T-helper 2 cell treated with Interferon-gamma antibody and Interleukin-4, amounts not matched to agents 5 μg/mL and 100 μg/mL, for 36 hours (primary cell): ENCODE measurements at regions not wholly inside any gene's neighbourhood (a gene's known extent, or its start where the extent isn't known, plus 50 kb on each side); places are given as distances from the start of the nearest gene placed in this dataset.

ENCODE experiments used
- DNase-seq: peaks from one replicate; pipeline ENCODE4 v3.0.0; 2021; ENCODE audit warnings: low spot score
- H3K27ac Mint-ChIP-seq: one replicate; pipeline ENCODE4 v1.8.0; 2021; ENCODE audit warnings: mild to moderate bottlenecking, mixed read lengths
- H3K27me3 Mint-ChIP-seq: one replicate; pipeline ENCODE4 v1.8.0; 2021; ENCODE audit warnings: low read depth, mixed read lengths
- H3K36me3 Mint-ChIP-seq: one replicate; pipeline ENCODE4 v1.8.0; 2021; ENCODE audit warnings: low read depth, mixed read lengths
- H3K4me1 Mint-ChIP-seq: one replicate; pipeline ENCODE4 v1.8.0; 2021; ENCODE audit warnings: low read depth, mixed read lengths
- H3K4me3 Mint-ChIP-seq: one replicate; pipeline ENCODE4 v1.8.0; 2022; ENCODE audit warnings: mild to moderate bottlenecking, moderate library complexity, mixed read lengths
- H3K9me3 Mint-ChIP-seq: one replicate; pipeline ENCODE4 v1.8.0; 2021; ENCODE audit warnings: mixed read lengths

DNA sequence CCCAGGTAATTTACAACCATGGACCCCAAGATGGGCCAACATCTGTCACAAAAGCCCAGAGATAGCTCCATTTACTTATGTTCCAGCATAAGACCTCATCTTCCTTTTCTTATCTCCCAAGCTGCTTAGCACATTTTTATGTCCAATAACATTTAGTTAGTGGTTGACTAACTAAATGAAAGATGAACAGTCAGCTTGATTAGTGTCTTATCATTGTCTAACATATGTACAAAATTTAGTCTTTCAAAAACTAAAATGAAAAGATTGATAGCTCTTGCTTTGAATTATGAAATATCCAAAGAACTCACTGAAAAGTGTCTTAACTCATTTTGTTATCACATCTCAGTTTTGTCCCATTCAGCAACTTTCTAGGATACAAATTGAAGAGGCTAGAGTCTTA is 163.1 kb upstream of the EGLN3 start:
- H3K27me3 Mint-ChIP-seq: peaks cover 45% of the 10 kb centered on the region
- H3K36me3 Mint-ChIP-seq: no peaks in the 10 kb centered on the region
- H3K4me3 Mint-ChIP-seq: no peak overlapping the region
- no peak for DNase-seq
- H3K4me1 Mint-ChIP-seq: peaks cover under 1% of the 10 kb centered on the region
- H3K27ac Mint-ChIP-seq: no peak overlapping the region
- peaks cover 4% of the 10 kb centered on the region for H3K9me3 Mint-ChIP-seq

DNA sequence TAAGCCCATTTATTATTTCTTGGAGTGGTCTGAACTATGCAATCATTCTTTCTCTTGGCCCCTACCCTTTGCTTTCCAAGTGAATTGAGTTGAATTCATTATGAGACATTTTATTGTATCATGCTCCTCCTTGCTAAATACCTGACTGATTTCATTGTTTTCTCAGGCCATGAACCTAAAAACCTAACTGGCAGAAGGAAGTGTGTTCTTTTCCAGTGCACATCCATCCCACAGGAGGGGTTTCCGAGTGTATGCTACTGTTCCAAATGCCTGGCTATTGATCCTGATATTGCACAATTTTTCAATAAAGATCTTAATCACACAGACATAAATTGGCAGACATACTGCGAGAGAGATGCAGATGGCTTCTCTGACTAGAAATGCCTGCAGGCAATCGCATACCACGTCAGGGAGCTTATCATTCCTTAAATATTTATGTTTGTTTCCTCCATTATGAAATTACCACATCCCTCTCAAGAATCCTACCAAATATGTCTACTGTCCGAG is 162.2 kb upstream of the EGLN3 start:
- Mint-ChIP-seq H3K36me3 (no peaks in the 10 kb centered on the region), H3K27me3 (peaks cover 46% of the 10 kb centered on the region)
- DNase-seq: no peak

DNA sequence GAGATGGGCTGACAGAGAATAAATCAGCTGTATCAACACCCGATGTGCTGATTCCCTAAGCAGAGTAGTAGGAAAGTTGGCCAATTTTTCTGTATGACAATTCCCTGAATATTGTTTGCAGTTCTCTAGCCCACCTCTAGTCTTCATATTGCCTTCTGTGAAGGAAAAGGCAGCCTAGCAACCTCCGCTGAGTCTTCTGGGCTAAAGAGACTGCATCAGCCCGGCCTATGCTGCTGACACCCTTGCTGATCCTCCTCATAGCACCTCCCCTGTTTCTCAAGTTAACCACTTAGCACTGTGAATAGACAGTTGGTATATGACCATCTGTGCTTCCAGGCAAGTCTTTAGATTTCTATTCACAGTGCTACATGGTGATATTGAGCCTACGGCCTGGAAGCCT is 161.1 kb upstream of the EGLN3 start:
- no peak overlapping the region for H3K4me3 Mint-ChIP-seq
- no peak for DNase-seq

More for the DNA sequence above, 162.2 kb upstream of the EGLN3 start:
- Mint-ChIP-seq H3K4me1 (peaks cover 2% of the 10 kb centered on the region), H3K27ac (no peak overlapping the region), H3K9me3 (peaks cover 4% of the 10 kb centered on the region), H3K4me3 (no peak overlapping the region)

DNA sequence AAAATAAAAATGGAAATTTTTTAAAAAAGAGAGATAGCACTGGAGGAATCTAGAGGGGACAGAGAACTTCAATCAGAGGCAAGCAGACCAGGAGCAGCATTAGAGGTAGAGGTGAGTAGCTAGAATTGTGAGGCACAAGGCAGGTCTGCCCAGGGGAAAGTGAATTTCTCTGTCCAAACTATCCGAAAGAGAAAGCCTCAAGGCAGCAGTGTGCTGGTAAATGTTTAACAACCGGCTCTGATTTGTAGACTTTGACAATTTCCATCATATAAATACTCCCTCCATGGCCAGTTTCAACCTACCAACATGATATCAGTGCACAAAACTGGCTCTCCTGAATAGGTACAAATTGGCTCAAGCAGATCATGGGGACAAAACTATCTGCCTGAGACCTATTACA is 160.6 kb upstream of the EGLN3 start:
- Mint-ChIP-seq H3K27me3 (peaks cover 49% of the 10 kb centered on the region), H3K27ac (no peak overlapping the region), H3K9me3 (peaks cover 4% of the 10 kb centered on the region), H3K4me3 (no peak overlapping the region), H3K4me1 (peaks cover 2% of the 10 kb centered on the region), H3K36me3 (no peaks in the 10 kb centered on the region)
- no peak for DNase-seq

More for the DNA sequence above, 161.1 kb upstream of the EGLN3 start:
- Mint-ChIP-seq H3K4me1 (peaks cover 2% of the 10 kb centered on the region), H3K27ac (no peak overlapping the region), H3K36me3 (no peaks in the 10 kb centered on the region), H3K9me3 (peaks cover 4% of the 10 kb centered on the region), H3K27me3 (peaks cover 49% of the 10 kb centered on the region)

DNA sequence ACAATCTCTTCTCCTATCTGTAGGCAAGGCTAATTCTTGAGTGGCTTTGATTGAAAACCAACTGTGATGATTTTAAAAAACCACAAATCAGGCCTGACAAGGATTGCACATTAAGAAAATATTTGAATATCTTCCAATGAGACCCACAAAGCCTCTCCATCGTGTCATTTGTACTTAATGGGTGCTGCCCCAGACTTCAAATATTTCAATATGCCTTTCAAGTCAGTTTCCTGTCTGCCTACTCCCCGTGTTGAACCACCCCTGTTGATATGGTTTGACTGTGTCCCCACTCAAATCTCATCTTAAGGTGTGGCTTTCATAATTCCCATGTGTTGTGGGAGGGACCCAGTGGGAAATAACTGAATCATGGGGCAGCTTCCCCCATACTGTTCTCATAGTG is 159.7 kb upstream of the EGLN3 start:
- Mint-ChIP-seq H3K27me3 (peaks cover 41% of the 10 kb centered on the region), H3K4me1 (peaks cover 2% of the 10 kb centered on the region), H3K27ac (no peak overlapping the region), H3K9me3 (no peaks in the 10 kb centered on the region), H3K36me3 (no peaks in the 10 kb centered on the region), H3K4me3 (no peak overlapping the region)
- no peak for DNase-seq

DNA sequence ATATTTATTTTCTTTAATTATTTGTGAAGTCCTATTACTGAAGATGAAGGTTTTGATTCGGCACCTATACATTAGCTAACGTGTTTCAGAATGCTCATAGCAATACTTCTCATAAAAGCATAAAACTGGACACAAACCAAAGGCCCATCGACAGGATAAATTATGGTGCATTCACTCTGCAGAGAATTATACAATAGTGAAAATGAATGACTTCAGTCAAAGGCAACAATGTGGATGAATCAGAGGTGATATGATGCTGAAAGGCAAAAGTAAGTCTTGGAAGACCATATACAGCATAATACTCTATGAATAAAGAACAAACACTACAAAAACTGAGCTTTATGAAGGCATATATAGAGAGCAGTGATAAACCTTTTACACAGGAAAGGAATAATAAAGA is 156.6 kb upstream of the EGLN3 start:
- no peak overlapping the region for H3K4me3 Mint-ChIP-seq
- peaks cover 19% of the 10 kb centered on the region for H3K27me3 Mint-ChIP-seq
- DNase-seq: no peak
- no peak overlapping the region for H3K27ac Mint-ChIP-seq
- peaks cover 2% of the 10 kb centered on the region for H3K4me1 Mint-ChIP-seq
- no peaks in the 10 kb centered on the region for H3K36me3 Mint-ChIP-seq
- H3K9me3 Mint-ChIP-seq: no peaks in the 10 kb centered on the region

DNA sequence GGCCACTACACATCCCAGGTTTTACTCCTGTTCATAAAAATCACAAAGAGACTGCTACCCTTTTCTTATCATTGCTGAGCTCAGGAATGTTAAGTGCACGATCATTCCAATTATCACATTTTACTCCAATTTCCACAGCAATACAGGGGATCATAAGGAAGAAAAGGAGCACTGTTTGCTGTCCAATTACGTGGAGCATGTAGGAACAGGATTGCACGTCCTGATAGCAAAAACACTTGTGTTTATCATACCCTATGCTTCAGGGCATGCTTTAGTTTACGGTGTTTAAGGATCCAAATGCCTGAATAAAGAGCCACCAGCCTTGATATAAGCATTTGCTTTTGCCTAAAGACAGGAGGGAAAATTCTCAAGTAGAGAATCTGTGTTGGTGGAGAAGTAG is 155.4 kb upstream of the EGLN3 start:
- Mint-ChIP-seq H3K4me3 (no peak overlapping the region), H3K4me1 (peaks cover 4% of the 10 kb centered on the region), H3K27me3 (peaks cover 15% of the 10 kb centered on the region), H3K27ac (no peak overlapping the region), H3K36me3 (no peaks in the 10 kb centered on the region), H3K9me3 (no peaks in the 10 kb centered on the region)
- no peak for DNase-seq

DNA sequence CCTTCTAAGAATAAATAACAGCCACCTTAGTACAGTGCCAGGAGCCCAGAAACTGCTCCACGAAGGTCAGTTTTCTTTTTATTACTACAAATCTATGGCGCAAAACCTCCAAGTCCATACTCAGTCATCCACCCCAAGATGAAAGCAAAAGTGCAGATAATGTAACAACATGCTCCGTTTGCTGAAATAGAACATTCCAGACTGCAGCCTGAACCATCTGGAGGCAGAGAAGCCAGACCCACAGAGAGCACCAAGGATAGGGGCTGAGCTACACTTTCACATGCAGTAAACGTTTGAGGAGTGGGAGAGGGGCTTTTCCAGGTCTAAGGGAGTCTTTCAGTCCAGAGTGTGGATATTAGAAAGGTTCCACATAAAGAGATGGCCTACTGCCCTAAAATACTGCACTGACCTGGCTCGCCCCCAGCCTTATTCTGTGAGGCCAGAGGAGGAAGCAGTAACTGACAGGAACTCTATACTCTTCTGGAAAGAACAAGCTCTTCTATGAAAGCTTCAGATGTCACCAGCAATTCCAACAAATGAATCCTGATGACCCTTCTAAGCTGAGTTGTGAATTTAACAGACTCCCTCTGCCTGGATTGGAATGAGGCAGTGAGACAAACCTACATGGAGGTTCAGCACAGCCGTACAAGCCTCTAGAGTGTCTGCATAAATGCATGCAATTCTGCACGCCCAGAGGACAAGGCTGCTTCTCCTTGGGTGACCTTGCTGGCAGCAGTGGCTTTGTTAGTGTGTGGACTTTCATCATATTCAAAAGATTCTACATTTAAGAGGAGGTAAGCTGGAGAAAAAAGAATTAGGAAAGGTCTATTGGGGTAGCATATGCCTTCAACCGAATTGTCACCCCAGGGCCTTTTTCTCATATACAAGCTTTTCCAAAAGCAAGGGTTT is 153.9 kb upstream of the EGLN3 start:
- no peak for DNase-seq
- Mint-ChIP-seq H3K27me3 (peaks cover 11% of the 10 kb centered on the region), H3K27ac (no peak overlapping the region), H3K9me3 (no peaks in the 10 kb centered on the region), H3K4me1 (peaks cover 8% of the 10 kb centered on the region), H3K4me3 (no peak overlapping the region), H3K36me3 (no peaks in the 10 kb centered on the region)

DNA sequence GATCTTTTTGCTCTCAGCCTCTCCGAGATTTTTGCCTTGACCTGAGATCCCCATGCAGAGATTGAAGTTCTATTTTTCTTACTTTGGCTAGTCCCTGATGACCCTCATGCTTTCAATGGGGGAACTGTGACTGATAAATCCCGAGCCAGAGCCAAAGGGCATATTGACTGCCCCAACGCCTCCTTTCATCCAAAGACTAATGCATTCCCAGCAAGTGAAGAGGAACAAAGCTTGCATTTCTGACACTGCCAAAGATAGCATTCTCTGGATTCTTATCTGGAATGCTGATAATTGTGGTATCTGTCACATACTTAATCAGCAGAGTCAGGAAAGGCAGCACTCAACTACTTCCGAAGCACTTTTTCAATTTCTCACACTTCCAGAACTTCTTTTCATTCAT is 152.3 kb upstream of the EGLN3 start:
- H3K4me3 Mint-ChIP-seq: no peak overlapping the region

DNA sequence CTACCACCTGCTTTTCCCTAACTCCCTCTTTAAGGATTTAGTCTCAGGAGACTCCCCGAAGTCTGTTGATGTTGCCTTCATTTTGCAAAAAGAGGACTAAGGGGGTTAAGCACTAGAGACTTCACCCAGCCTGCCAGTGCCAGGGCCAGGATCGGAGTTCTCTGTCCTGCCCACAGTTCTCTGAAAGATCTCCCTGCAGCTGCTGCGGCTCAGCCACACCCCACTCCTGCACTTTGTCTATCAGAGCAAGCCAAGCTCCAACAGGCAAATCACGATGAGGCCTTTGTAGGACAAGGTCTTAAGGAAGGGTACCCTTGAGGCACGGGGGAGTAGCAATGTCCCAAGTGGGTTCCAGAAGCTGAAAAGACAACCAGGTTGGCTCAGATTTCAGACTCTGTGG is 148.8 kb upstream of the EGLN3 start:
- Mint-ChIP-seq H3K9me3 (peaks cover 4% of the 10 kb centered on the region), H3K36me3 (peaks cover 15% of the 10 kb centered on the region), H3K4me3 (no peak overlapping the region), H3K27me3 (no peaks in the 10 kb centered on the region), H3K4me1 (peaks cover 51% of the 10 kb centered on the region), H3K27ac (no peak overlapping the region)
- no peak for DNase-seq

More for the DNA sequence above, 152.3 kb upstream of the EGLN3 start:
- peaks cover 21% of the 10 kb centered on the region for H3K4me1 Mint-ChIP-seq
- no peak for DNase-seq
- no peak overlapping the region for H3K27ac Mint-ChIP-seq
- H3K36me3 Mint-ChIP-seq: peaks cover 2% of the 10 kb centered on the region
- H3K27me3 Mint-ChIP-seq: peaks cover 9% of the 10 kb centered on the region
- H3K9me3 Mint-ChIP-seq: no peaks in the 10 kb centered on the region

DNA sequence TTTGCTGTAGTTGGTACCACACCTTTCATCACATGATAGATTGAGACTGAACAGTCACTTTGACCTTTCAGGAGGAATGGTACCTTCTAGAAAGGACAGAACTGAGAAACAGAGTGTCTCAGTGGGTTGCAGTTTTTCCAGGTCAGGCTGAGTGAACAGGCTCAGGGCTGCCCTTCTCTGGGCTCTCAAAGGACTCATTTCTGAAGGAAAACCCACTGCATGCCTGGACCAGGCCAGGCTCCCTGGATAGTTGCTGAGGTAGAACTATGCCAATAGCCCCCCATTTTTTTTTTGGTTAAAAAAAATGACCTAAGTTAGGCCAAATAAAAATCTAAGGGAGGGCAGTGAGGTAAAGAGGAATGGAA is 148.1 kb upstream of the EGLN3 start:
- Mint-ChIP-seq H3K27me3 (no peaks in the 10 kb centered on the region), H3K4me3 (no peak overlapping the region), H3K4me1 (peaks cover 57% of the 10 kb centered on the region), H3K9me3 (peaks cover 4% of the 10 kb centered on the region), H3K27ac (peak overlapping the region; percentile 18), H3K36me3 (peaks cover 15% of the 10 kb centered on the region)
- no peak for DNase-seq

DNA sequence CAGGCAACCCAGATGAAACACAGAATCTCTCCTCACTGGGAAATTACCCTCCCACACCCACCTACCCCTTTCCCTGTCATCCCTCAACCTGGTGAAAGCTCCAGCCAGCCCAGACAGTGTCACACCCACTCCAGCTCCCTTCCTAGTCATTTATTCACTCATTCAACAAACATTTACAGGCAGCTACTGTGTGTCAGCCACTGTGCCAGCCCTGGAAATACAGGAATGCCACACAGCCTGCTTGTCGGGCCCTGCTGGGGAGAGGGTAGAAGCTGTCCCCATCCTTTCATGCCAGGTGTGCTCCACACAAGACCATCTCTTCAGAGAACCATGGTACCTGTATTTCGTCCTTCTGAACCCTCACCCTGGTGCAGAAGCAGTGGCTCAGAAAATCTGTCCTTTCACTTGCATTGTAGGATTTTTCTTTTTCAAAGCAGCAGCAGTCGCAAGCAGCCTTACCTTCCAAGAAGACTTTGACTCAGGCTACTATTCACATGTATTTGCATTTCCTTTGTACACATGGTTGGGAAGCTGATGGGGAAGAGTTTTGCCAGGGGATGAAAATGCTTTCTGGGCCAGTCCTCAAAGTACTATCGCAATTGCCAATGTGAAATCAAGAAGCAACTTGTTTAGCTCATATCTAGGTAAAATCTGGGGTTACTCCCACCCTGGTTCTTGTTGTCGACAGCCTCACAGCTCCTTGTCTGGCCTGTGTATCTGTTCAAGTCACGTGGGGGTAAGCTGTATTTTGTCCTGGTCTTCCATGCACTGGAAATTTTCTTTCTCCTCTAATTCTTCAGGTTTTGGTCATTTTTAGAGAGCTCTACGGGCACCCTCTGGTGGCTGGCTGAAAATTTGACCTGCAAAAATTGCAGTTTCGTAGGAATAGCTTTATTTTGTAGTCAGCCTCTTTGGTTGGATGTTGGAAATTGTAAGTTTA is 147.4 kb upstream of the EGLN3 start:
- peak; percentile 12 for DNase-seq
- Mint-ChIP-seq H3K9me3 (peaks cover 4% of the 10 kb centered on the region), H3K27ac (peak overlapping the region; percentile 18), H3K27me3 (no peaks in the 10 kb centered on the region), H3K4me3 (no peak overlapping the region), H3K4me1 (peaks cover 63% of the 10 kb centered on the region), H3K36me3 (peaks cover 15% of the 10 kb centered on the region)

DNA sequence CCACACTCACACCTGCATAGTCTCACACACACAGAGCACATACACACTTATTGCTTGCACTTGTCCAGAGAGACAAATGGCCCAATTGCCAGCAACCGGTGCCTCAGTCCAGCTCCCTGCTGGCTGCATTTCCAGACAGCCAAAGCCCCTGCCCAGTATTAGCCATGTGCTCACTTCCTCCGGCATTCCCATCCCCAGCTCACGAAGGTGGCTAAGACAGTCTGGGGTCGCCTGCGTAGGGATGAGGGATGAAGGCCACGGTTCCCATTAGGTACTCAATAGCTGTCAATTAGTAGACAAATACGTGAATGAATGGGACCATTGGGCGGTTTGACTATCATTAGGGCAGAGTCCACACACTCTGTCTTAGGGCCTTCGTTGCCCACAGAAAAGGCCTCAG is 146.8 kb upstream of the EGLN3 start:
- peaks cover 7% of the 10 kb centered on the region for H3K9me3 Mint-ChIP-seq
- H3K4me1 Mint-ChIP-seq: peaks cover 69% of the 10 kb centered on the region
- no peak overlapping the region for H3K4me3 Mint-ChIP-seq
- peaks cover 19% of the 10 kb centered on the region for H3K36me3 Mint-ChIP-seq
- no peak for DNase-seq
- H3K27me3 Mint-ChIP-seq: no peaks in the 10 kb centered on the region
- peak overlapping the region; percentile 7 for H3K27ac Mint-ChIP-seq

DNA sequence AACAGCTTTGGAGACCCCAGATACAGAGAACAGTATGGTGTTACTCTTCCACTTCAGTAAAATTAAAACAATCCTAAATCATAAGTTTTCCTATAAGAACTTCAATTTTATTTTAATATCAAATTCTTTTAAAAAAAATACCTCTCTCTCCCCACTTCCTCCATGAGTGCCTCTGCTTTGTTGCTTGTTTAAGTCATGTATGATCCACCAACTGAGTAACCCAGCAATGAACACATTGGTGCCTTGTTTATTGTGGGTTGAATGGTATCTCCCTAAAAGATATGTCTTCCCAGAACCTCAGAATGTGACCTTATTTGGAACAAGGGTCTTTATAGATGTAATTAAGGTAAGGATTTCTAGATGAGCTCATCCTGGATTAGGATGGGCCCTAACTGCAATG is 143.5 kb upstream of the EGLN3 start:
- no peak for DNase-seq
- H3K9me3 Mint-ChIP-seq: peaks cover 7% of the 10 kb centered on the region
- peaks cover 24% of the 10 kb centered on the region for H3K36me3 Mint-ChIP-seq
- peak overlapping the region; percentile 84 for H3K27ac Mint-ChIP-seq
- H3K4me1 Mint-ChIP-seq: peaks cover 70% of the 10 kb centered on the region
- H3K4me3 Mint-ChIP-seq: peak overlapping the region; percentile 61
- peaks cover 3% of the 10 kb centered on the region for H3K27me3 Mint-ChIP-seq
